Testis (tissue), 2 donors: ENCODE measurements at regions not wholly inside any gene's neighbourhood (a gene's known extent, or its start where the extent isn't known, plus 50 kb on each side); places are given as distances from the start of the nearest gene placed in this dataset.

Experiments used
- POLR2A ChIP-seq: fragments of 450-650 bp; IDR thresholded peaks from one replicate; pipeline ENCODE4 v1.6.1; 2017; ENCODE audit warnings: antibody characterized with exemption, mild to moderate bottlenecking, moderate library complexity
- TF ChIP-seq, protein P1 (sequence below), 3 experiments: fragments of 450-650 bp in 2 of 3; fragments of 200-600 bp in 1 of 3; sonication (generic) in 1 of 3; IDR thresholded peaks; one replicate each; pipeline ENCODE4 v1.5.1; 2016 to 2019; ENCODE audit warnings: antibody characterized with exemption in 3 of 3, mild to moderate bottlenecking in 2 of 3, moderate library complexity in 1 of 3

GRCh38 chr14:104475256-104475655 is 104.3 kb upstream of the C14orf180 start:
- TF ChIP-seq, protein P1, sequence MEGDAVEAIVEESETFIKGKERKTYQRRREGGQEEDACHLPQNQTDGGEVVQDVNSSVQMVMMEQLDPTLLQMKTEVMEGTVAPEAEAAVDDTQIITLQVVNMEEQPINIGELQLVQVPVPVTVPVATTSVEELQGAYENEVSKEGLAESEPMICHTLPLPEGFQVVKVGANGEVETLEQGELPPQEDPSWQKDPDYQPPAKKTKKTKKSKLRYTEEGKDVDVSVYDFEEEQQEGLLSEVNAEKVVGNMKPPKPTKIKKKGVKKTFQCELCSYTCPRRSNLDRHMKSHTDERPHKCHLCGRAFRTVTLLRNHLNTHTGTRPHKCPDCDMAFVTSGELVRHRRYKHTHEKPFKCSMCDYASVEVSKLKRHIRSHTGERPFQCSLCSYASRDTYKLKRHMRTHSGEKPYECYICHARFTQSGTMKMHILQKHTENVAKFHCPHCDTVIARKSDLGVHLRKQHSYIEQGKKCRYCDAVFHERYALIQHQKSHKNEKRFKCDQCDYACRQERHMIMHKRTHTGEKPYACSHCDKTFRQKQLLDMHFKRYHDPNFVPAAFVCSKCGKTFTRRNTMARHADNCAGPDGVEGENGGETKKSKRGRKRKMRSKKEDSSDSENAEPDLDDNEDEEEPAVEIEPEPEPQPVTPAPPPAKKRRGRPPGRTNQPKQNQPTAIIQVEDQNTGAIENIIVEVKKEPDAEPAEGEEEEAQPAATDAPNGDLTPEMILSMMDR (IDR thresholded peaks at IDR 0.05) = no peak
- no peak for TF ChIP-seq POLR2A
